ENCODE measurements at regions not wholly inside any gene's neighbourhood (a gene's known extent, or its start where the extent isn't known, plus 50 kb on each side); places are given as distances from the start of the nearest gene placed in this dataset.

GRCh38 chr18:41461114-41461513 is 493.9 kb upstream of the PIK3C3 start:
- no peak for DNase-seq (ENCODE audit: low read depth in 2 of 2)

- DNase-seq (ENCODE audit: low read depth in 2 of 2), result no peak
Measured at GRCh38 chr18:41459656-41460055, 495.4 kb upstream of the PIK3C3 start.

DNA sequence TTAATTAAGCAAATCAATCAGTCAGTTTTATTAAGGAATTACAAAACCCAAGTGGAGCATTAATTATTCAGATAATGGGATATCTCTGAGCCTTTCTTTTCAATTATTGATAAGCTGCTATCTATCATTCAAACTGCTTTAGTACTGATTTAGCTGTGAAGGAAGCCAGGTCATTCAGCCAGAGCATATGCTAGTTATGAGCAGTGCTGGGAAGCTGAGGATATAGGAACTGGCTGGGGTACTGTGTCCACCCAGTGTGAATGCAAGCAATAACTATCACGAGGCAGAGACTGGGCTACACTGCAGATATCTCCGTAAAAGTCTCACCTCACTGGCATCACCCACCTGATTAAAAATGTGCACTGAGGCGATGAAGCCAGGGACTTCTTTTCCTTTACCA is 496.7 kb upstream of the PIK3C3 start:
- no peak for DNase-seq (ENCODE audit: low read depth in 2 of 2)

- DNase-seq (ENCODE audit: low read depth in 2 of 2), result no peak
Measured at GRCh38 chr18:41457765-41458326, 497.2 kb upstream of the PIK3C3 start.

- no peak for DNase-seq (ENCODE audit: low read depth in 2 of 2)
Measured at GRCh38 chr18:41456831-41457230, 498.2 kb upstream of the PIK3C3 start.

DNA sequence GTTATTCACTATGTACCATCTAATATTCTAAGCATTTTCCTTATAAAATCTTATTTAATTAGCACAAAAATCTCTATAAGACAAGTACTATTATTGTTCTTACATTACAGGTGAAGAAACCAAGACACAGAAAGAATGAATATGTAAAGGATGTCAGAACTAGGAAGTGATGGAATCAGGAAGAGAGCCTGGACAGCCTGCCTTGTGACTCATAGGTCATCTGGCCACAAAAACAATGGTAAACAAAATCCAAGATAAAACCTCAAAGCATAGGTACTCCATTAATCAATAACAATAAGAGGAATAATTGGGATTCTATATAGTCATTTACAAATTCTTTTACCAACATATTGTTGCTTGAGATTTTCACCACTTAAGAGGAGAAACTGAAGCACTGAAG is 505.4 kb upstream of the PIK3C3 start:
- DNase-seq (ENCODE audit: low read depth in 2 of 2), result no peak

DNA sequence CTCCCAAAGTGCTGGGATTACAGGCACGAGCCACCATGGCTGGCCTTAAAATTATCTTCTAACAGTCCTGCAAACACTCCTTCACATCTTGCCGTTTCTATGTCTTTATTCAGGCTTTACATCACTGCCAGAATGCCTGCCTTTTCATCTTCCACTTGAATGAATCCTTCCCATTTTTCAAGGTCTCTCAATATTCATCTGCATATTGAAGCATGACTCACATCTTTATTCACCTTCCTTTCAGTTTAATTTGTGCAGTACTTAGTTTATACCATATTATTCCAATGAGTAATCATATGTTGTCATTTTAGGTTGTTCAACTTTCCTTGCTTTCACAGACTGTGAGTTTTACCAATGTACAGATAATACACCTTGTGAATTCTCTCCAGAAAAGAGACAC is 510.1 kb upstream of the PIK3C3 start:
- no peak for DNase-seq (ENCODE audit: low read depth in 2 of 2)

GRCh38 chr18:41436772-41437171 is 518.3 kb upstream of the PIK3C3 start:
- no peak for DNase-seq (ENCODE audit: low read depth in 2 of 2)

DNA sequence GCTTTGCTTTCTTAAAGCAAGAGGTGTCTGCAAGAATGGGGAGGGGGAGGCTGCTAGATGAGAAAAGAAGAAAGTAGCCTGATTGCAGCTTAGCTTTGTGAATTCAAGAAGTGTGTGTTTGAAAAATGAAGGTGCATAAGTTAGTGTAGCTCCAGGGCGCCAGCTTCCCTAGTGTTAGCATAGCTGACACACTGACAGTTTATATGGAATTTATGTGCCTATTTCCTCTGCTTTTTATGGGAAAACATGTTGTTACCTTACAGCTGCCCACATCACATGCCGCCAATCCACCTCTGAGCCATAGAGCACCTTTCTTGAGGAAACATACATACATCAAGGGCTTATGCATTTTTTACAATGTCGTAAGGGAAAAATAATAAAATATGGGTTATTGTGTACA is 536.4 kb upstream of the PIK3C3 start:
- no peak for DNase-seq (ENCODE audit: low read depth in 2 of 2)

DNA sequence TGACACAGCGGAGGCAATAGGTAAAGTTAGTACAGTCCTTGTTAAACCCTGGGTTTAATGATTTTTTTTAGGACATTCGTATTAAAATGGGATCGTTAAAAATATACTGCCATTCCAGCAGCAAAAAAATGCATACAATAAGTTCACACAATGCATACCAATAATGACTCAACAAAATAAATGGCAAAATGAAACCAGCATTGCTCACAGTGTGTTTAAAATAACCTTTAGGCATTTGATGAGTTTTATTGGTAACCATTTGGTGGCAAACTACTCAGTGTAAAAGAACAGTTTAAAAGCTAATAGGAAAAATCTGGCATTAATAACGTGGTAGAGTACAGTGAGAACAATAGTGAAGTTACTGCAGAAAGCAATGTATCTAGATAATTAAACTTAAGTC is 539.0 kb upstream of the PIK3C3 start:
- no peak for DNase-seq (ENCODE audit: low read depth in 2 of 2)

- no peak for DNase-seq (ENCODE audit: low read depth in 2 of 2)
Measured at GRCh38 chr18:41410006-41410405, 545.0 kb upstream of the PIK3C3 start.

- DNase-seq (ENCODE audit: low read depth in 2 of 2), result no peak
Measured at GRCh38 chr18:41406834-41407233, 548.2 kb upstream of the PIK3C3 start.

- DNase-seq (ENCODE audit: low read depth in 2 of 2), result no peak
Measured at GRCh38 chr18:41396861-41397260, 558.2 kb upstream of the PIK3C3 start.

- DNase-seq (ENCODE audit: low read depth in 2 of 2), result no peak
Measured at GRCh38 chr18:41396211-41396610, 558.8 kb upstream of the PIK3C3 start.

DNA sequence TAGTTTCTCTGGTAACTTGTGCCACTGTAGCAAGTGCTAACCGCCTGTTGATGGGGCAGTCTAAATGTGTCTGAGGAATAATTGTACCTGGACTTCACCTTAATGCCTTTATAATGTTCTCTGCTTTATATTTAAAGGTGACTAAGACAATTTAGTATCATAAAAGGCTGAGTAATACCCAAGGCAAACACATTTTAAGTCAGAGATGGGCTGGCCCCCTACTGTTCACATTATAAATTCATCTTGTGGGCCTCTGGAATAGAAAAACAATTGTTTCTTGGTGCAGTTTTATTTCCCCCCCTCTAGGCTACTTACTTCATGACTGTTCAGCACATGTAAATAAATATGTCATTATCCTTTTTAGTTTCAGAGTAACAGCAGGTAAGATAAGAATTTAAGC is 559.3 kb upstream of the PIK3C3 start:
- no peak for DNase-seq (ENCODE audit: low read depth in 2 of 2)

DNA sequence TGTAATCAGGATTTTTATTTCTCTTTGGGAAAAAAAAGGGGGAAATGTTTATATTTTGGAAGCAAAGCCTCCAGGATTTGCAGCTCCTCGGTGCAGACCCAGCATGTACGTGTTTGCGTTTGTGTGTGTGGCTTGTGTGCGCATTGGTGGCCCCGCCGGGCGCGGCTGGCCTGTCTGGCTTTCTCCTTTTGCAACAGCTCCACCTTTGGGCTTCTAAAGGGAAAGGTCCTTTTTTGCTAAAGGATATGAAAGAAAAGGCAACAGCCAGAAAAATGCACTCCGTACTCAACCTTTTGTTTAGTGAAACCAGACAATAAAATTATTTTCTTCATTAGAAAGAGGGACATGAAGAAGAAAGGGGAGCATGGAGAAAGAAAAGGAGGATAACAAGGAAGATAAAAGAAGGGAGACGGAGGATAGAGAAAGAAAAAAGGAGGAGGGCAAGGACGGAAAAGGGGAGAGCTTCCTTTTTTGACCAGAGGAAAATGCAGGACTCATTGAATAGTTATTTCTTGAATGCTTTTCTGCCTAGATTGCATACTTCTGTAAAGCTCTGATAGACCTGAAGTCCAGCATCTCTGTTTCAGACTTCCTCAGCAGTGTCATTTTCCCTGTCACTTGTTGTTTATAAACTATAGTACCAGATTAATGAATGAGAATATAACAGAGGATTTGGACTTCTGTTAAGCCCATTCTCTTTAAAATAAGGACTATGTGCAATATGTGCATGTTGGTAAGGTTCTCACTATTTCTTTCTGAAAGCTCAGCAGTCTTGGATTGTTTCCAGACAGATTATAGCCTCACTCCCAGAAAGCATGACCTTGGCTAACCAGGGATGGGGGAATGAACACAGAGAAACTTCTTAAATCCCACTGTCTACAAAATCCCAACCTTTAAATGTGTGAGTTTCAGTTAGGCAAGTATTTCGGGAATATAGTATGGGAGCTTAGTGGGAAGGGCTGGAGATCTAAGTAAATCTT is 563.1 kb upstream of the PIK3C3 start:
- no peak for DNase-seq (ENCODE audit: low read depth in 2 of 2)

DNA sequence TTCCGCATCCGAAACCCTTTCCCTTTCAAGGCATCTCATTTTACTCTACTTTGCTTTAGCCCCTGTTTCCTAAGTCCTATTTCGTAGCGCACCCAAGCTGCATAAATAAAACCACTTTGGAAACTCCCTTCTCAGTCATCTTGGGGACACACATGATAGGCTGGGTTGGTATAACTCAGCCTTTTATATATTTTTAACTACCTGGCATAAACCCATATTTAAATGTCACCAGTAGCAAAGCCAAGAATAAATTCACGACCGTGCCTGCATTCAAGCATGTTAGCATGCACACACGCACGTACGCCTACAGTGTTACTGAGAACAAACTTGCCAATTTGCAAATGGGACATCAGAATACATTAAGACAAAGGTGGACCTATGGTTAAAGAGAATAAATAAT is 564.7 kb upstream of the PIK3C3 start:
- no peak for DNase-seq (ENCODE audit: low read depth in 2 of 2)

GRCh38 chr18:41378598-41378997 is 576.4 kb upstream of the PIK3C3 start:
- DNase-seq (ENCODE audit: low read depth in 2 of 2), result no peak

GRCh38 chr18:41373612-41374011 is 581.4 kb upstream of the PIK3C3 start:
- no peak for DNase-seq (ENCODE audit: low read depth in 2 of 2)

GRCh38 chr18:41372046-41372665 is 582.9 kb upstream of the PIK3C3 start:
- no peak for DNase-seq (ENCODE audit: low read depth in 2 of 2)

- no peak for DNase-seq (ENCODE audit: low read depth in 2 of 2)
Measured at GRCh38 chr18:41371156-41372045, 583.6 kb upstream of the PIK3C3 start.

DNA sequence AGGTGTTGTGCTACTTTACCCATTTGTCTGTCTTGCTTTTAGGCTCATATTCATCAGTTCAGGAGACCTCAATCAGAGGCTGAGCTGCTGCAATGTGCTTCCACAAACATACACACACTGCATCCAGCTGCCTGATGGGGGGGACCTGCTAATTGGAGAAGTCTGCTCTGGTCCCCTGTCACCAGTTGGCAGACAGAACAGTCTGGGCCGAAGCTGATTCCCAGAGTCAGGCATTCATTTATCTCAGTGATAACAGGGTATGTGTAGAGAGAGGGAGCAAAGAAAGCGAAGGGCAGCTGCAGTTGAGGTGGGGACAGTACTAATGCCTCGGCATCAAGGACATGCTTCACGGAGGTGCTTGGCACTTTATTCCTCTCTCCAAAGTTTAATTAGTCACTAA is 584.3 kb upstream of the PIK3C3 start:
- DNase-seq (ENCODE audit: low read depth in 2 of 2), result no peak

Data from stimulated activated CD4-positive, alpha-beta T cell treated with anti-CD3 and anti-CD28 coated beads, Interleukin-1b, Interleukin-23, amount 100 ng/mL, for 1 hour (primary cell).